ENCODE measurements at regions not wholly inside any gene's neighbourhood (a gene's known extent, or its start where the extent isn't known, plus 50 kb on each side); places are given as distances from the start of the nearest gene placed in this dataset.

GRCh38 chr17:16882243-16882925, 89.5 kb downstream of the TNFRSF13B start:
- Histone ChIP-seq H3K36me3 (ENCODE audit: control insufficient read depth, low read length) (no peaks in the 10 kb centered on the region), H3K27ac (ENCODE audit: low read depth, low read length) (no peak overlapping the region), H4K20me1 (ENCODE audit: control insufficient read depth, insufficient read depth, low read depth, low read length) (no peaks in the 10 kb centered on the region), H3K4me1 (ENCODE audit: control insufficient read depth, low read length) (no peaks in the 10 kb centered on the region), H3K9me2 (replicated peaks; ENCODE audit: control insufficient read depth, low read length) (no peaks in the 10 kb centered on the region), H3K27me3 (ENCODE audit: control insufficient read depth, low read length) (no peaks in the 10 kb centered on the region), H3K4me2 (ENCODE audit: low read length) (no peak overlapping the region), H3K9me3 (ENCODE audit: control insufficient read depth, insufficient read depth, low read length) (no peaks in the 10 kb centered on the region), H3K79me2 (ENCODE audit: control insufficient read depth, low read length) (no peaks in the 10 kb centered on the region), H3F3A (ENCODE audit: control insufficient read depth, insufficient read depth) (no peaks in the 10 kb centered on the region), H3K4me3 (ENCODE audit: low read length) (no peak overlapping the region)
- TF ChIP-seq EZH2phosphoT487 (IDR thresholded peaks at IDR 0.05; ENCODE audit: borderline replicate concordance, low read length) (no peak), CTCF (IDR thresholded peaks at IDR 0.05; ENCODE audit: low read depth, low read length, poor library complexity, severe bottlenecking) (no peak)

- H3K9me2 ChIP-seq (replicated peaks; ENCODE audit: control insufficient read depth, low read length): no peaks in the 10 kb centered on the region
- H3K27me3 ChIP-seq (ENCODE audit: control insufficient read depth, low read length): no peaks in the 10 kb centered on the region
- no peaks in the 10 kb centered on the region for H3F3A ChIP-seq (ENCODE audit: control insufficient read depth, insufficient read depth)
- no peaks in the 10 kb centered on the region for H3K36me3 ChIP-seq (ENCODE audit: control insufficient read depth, low read length)
- no peak overlapping the region for H3K4me2 ChIP-seq (ENCODE audit: low read length)
- H3K4me1 ChIP-seq (ENCODE audit: control insufficient read depth, low read length): no peaks in the 10 kb centered on the region
- H3K27ac ChIP-seq (ENCODE audit: low read depth, low read length): no peak overlapping the region
- no peaks in the 10 kb centered on the region for H3K9me3 ChIP-seq (ENCODE audit: control insufficient read depth, insufficient read depth, low read length)
- H3K4me3 ChIP-seq (ENCODE audit: low read length): no peak overlapping the region
- no peaks in the 10 kb centered on the region for H3K79me2 ChIP-seq (ENCODE audit: control insufficient read depth, low read length)
- no peak for TF ChIP-seq CTCF (IDR thresholded peaks at IDR 0.05; ENCODE audit: low read depth, low read length, poor library complexity, severe bottlenecking)
- TF ChIP-seq EZH2phosphoT487 (IDR thresholded peaks at IDR 0.05; ENCODE audit: borderline replicate concordance, low read length): no peak
- H4K20me1 ChIP-seq (ENCODE audit: control insufficient read depth, insufficient read depth, low read depth, low read length): no peaks in the 10 kb centered on the region
These were observed 90.5 kb downstream of the TNFRSF13B start for GRCh38 chr17:16881239-16881924.

GRCh38 chr17:16880843-16881230, 91.1 kb downstream of the TNFRSF13B start:
- Histone ChIP-seq H3K36me3 (ENCODE audit: control insufficient read depth, low read length) (no peaks in the 10 kb centered on the region), H3K27me3 (ENCODE audit: control insufficient read depth, low read length) (no peaks in the 10 kb centered on the region), H3K9me3 (ENCODE audit: control insufficient read depth, insufficient read depth, low read length) (no peaks in the 10 kb centered on the region), H3K4me2 (ENCODE audit: low read length) (no peak overlapping the region), H3K4me3 (ENCODE audit: low read length) (no peak overlapping the region), H4K20me1 (ENCODE audit: control insufficient read depth, insufficient read depth, low read depth, low read length) (no peaks in the 10 kb centered on the region), H3K9me2 (replicated peaks; ENCODE audit: control insufficient read depth, low read length) (no peaks in the 10 kb centered on the region), H3K79me2 (ENCODE audit: control insufficient read depth, low read length) (no peaks in the 10 kb centered on the region), H3K4me1 (ENCODE audit: control insufficient read depth, low read length) (no peaks in the 10 kb centered on the region), H3F3A (ENCODE audit: control insufficient read depth, insufficient read depth) (no peaks in the 10 kb centered on the region), H3K27ac (ENCODE audit: low read depth, low read length) (no peak overlapping the region)
- no peak for TF ChIP-seq EZH2phosphoT487 (IDR thresholded peaks at IDR 0.05; ENCODE audit: borderline replicate concordance, low read length)
- TF ChIP-seq CTCF (IDR thresholded peaks at IDR 0.05; ENCODE audit: low read depth, low read length, poor library complexity, severe bottlenecking): no peak

All from DOHH2 (cell line).